Superior temporal gyrus (tissue), 1 donor: ENCODE measurements at regions not wholly inside any gene's neighbourhood (a gene's known extent, or its start where the extent isn't known, plus 50 kb on each side); places are given as distances from the start of the nearest gene placed in this dataset.
"Not testable (repeated sequence)": the region's sequence is repeated elsewhere in the genome, so short reads cannot be mapped to it uniquely, and the experiment has no call there.

Experiments used
- DNase-seq: peaks from one replicate; pipeline ENCODE4 v3.0.0-alpha.2; 2016; ENCODE audit errors: extremely low spot score

GRCh38 chr6:93183531-93183972, 235.8 kb downstream of the EPHA7 start:
- DNase-seq = no peak

GRCh38 chr6:93182938-93183479, 236.3 kb downstream of the EPHA7 start:
- no peak for DNase-seq

DNA sequence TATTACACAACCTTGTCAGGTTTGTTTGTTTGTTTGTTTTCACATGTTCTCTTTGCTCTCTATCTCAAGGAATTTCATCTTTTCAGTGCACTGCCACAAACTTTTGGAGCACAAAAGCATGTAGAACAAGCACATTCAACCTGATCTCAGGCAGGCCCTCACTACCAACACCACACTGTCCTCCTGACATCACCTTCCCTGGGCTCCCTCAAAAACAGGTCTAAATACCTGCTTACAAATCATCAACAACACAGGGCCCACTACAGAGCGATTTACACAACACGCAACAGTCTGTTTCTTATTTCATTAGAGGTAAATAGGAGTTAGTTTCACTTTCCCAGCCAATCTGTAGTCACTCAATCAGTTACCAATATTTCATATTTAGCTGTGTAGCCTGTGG, 241.4 kb downstream of the EPHA7 start:
- no peak for DNase-seq

DNA sequence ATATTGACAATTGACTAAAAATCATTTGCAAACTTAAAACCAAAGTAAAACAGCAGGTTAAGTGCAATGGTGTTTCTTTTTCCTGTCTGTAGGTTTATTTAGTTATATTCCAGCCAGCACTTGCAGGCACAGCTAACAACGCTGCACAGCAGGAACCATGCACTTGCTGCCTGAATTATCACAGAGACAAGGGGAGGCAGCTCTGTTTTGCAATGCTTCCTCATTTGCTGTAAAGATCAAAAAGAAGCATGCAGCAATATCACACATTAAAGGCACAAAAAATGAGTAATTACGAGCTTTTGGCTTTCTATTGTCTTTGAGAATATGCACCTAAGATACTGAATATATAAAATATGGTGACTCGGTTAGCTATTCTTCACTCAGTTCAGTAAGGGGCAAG, 241.9 kb downstream of the EPHA7 start:
- DNase-seq = no peak

DNA sequence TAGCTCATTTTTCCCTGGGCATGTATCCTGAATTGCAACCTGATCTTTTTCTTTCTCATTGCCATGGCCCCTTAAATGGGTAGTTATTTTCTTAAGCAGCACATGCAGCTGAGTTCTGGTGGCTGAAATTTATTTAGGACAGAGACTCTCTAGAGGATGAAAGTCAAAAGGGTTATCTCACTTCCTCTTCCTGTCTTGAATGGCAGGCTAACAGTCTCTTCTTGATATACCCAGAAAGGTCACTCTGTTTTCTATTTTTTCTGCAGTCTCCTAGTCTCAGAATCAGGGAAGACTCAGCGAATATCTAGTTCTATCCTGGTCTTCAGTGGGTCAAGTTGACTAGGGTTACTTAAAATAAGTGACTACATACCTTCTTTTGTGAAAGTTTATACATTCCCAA, 243.3 kb downstream of the EPHA7 start:
- DNase-seq = no peak

GRCh38 chr6:93173573-93173972, 245.8 kb downstream of the EPHA7 start:
- not testable (repeated sequence) for DNase-seq

- no peak for DNase-seq
These were observed 253.4 kb downstream of the EPHA7 start for GRCh38 chr6:93165850-93166430.

DNA sequence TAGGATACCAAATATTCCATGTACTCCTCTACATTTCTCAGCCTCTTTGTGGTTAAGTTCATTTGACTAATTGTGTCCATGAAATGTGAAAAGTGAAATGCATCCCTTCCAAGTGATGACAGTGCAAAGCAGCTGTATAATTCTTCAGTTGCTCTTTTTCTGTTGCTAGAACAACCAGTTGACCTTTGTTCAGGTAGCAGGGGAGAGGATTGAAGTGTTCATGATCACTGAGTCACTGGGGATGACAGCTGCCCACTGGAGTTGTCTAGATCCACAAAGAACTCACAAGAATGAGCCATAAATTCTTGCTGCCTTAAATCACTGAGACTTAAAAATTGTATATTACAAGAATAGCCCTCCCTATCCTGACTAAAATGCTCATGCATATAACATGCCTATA, 254.6 kb downstream of the EPHA7 start:
- DNase-seq = no peak

DNA sequence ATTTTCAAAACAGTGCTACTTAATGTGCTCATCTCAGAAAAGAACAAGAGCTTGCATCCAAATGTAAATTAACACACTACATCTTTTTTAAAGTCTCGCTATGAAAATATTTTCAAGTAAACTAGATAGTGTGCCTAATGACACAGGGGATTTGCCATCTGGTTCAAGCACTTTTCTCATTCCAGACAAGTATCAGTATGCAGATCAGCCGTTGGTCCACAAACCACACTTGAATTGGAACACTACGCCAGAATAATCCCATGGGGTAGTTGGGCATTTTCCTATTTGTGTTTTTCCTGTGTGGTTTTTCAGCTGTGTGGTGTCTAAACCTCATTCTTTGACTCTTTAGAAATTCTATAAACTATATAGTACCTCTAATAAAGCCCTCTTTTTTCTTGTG, 256.2 kb downstream of the EPHA7 start:
- DNase-seq = no peak

DNA sequence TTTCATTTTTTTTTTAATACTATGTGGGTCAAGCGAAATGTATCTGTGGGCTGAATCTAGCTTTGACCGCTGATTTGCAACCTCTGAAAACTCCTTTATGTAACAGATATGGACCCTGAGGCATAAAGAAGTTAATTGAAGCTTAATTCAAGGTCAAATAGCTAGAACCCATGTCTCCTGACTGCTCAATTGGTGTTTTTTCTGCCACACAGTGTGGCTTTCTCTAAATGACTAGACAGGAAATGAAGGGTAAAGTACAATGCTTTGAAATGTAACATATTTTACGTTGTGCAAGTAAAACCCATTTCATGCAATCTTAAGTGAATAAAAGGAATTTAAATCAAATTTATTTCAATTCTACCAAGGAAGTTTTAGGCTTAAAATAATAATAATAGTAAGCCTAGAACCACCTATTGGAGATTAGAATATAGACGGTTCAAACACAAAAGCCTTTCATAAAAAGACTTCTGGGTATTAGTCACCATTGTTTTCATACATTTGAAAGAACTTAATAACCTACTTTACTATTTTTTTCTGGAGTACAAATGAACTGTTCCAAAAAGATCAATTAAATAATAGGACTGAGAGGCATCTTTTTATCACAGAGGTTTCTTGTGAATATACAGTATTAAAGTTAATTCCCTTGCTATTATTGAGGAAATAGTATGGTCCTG, 279.8 kb downstream of the EPHA7 start:
- DNase-seq = no peak

DNA sequence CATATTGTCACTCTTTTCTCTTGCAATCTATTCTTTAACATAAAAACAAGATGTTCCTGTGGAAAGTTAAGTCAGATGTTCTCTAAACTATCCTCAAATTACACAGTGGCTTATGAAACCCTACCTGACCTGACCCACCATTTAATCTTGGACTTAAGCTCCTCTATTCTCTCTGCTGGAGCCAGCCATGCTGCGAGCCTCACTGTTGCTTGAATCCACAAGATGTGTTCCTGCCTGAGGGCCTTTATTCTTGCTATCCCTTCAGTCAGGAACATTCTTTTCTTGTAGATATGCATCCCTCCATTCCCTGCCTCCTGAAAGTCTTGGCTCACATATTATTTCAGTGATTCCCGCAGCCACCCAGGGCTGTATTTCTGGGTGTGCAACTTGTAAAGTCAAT, 283.2 kb downstream of the EPHA7 start:
- DNase-seq = no peak

- no peak for DNase-seq
These were observed 295.2 kb downstream of the EPHA7 start for GRCh38 chr6:93124006-93124632.

GRCh38 chr6:93123585-93123984, 295.8 kb downstream of the EPHA7 start:
- no peak for DNase-seq

- DNase-seq = no peak
These were observed 299.1 kb downstream of the EPHA7 start for GRCh38 chr6:93120154-93120742.

DNA sequence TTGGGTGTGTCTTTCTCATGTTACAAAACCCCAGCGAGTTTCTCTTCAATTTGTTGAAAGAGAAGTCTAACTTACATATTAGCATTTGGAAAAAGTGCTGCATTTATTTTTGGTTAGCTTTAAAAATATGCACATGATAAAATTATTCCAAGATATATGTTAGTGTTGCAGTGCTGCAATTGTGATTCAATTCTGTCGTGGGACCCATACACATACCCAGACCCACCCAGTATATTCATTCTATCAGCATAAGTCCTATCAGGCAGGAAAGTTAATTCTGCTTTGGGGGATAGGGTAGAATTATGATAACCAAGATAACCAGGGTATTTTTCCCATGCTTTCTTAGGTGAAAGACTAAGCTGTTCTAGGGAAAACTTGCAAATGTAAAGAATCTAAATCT, 313.5 kb downstream of the EPHA7 start:
- DNase-seq = no peak

DNA sequence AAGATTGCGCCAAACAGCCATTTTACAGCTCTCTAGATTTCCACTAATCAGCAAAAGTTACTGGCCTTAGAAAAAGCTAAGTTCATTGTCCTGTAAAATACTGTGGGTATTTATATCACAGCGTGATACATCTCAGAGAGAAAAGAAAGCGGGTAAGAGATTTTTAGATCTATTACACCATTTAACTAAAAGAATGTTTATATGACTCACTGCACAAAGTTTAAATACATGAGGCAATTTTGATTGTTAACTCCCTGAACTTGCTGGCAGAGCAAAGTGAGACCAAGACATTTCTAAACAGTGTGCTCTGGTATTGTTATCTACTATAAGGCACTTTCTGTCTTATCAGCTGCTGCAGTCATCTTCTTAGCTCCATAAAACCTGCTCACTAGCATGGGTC, 314.3 kb downstream of the EPHA7 start:
- DNase-seq = no peak

- no peak for DNase-seq
These were observed 315.1 kb downstream of the EPHA7 start for GRCh38 chr6:93104195-93104817.

GRCh38 chr6:93088621-93089501, 330.5 kb downstream of the EPHA7 start:
- no peak for DNase-seq

DNA sequence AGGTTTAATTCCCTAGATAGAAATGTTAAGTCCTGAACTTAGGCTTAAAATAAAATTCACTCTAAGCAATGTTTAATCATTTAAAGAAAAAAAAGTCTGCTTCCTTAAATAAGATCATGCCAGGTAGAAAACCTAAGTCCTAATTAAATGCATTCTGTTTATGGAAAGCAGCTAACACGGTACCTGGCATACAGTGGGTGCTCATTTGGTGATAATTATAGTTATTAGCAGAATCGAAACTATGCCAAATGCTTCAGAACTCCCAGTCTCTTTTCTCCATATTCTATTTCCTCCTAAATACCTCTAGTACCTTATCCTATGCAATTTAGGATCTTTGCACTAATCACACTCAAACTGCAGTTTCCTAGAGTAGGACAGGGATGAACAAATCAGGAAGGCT, 331.8 kb downstream of the EPHA7 start:
- DNase-seq = no peak

DNA sequence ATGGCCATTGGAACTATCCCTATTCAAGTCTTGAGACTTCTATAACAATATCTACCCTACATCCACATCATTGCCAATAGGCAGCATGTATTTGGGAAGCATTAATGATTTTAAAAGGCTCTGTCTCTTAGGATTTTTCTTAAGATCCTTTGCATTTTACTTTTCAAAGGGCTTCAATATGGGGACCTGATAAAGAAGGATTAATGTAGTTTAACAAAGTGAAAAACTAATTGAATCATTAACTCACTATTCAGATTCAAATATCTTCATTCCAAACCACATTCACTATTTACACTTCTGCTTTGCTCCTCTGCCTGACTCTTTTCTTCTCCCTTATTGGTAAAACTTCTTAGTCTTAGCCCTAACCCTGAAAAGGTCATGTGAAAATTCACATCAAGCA, 333.0 kb downstream of the EPHA7 start:
- no peak for DNase-seq
